Lower leg skin (tissue), 3 donors: ENCODE measurements at regions not wholly inside any gene's neighbourhood (a gene's known extent, or its start where the extent isn't known, plus 50 kb on each side); places are given as distances from the start of the nearest gene placed in this dataset.

ENCODE experiments used
- CTCF ChIP-seq, 3 donors: fragments of 450-650 bp; IDR thresholded peaks; one replicate each; pipeline ENCODE4 v1.5.1; 2016; ENCODE audit warnings: antibody characterized with exemption in 3 of 3, mild to moderate bottlenecking in 3 of 3, moderate library complexity in 2 of 3
- POLR2A ChIP-seq, 2 donors: fragments of 450-650 bp; IDR thresholded peaks; one replicate each; pipeline ENCODE4 v1.6.1; 2016 to 2017; ENCODE audit warnings: antibody characterized with exemption in 2 of 2, mild to moderate bottlenecking in 1 of 2, moderate library complexity in 1 of 2

GRCh38 chr2:14288016-14288415, 344.5 kb upstream of the LRATD1 start:
- TF ChIP-seq CTCF (IDR thresholded peaks at IDR 0.05) (no peak), POLR2A (IDR thresholded peaks at IDR 0.05) (no peak)
